A549 (cell line): ENCODE measurements at regions not wholly inside any gene's neighbourhood (a gene's known extent, or its start where the extent isn't known, plus 50 kb on each side); places are given as distances from the start of the nearest gene placed in this dataset.

Source experiments
- ATAC-seq, 2 experiments: fragments of 200-7000 bp in 1 of 2; fragments of >200 bp in 1 of 2; cut with Nextera tagmentation in 1 of 2; cut with Tn5 transposase in 1 of 2; 3 replicates each; pipeline versions ENCODE4 v1.8.0 to v1.9.1; 2018 to 2020; ENCODE audit warnings: mild to moderate bottlenecking in 1 of 2, moderate library complexity in 1 of 2
- CTCF ChIA-PET: fragments of 300-600 bp; sonication (Branson Sonifier 250); formaldehyde crosslinking; extraction: SDS; loops from one replicate; lab custom pipeline; 2021; ENCODE audit warnings: antibody characterized with exemption, inconsistent platforms; lab: Yijun Ruan, JAX
- POLR2A ChIA-PET: fragments of 350-600 bp; formaldehyde crosslinking; extraction: SDS; loops from one replicate; lab custom pipeline; 2021; ENCODE audit warnings: antibody characterized with exemption, inconsistent platforms; lab: Yijun Ruan, JAX
- DNase-seq, 2 experiments: peaks; one replicate each; pipeline versions ENCODE4 v3.0.0 to v3.0.0-alpha.2; 2011 to 2016; ENCODE audit warnings: low read depth in 1 of 2, low spot score in 1 of 2
- FAIRE-seq: peaks from 2 replicates; lab custom pipeline; 2011; peaks lifted over from hg19 to GRCh38; lab: Jason Lieb, UNC
- H3K27ac ChIP-seq, 2 experiments: fragments of >200 bp; sonication (Bioruptor Twin); formaldehyde crosslinking; 3 replicates each; pipeline ENCODE4 v1.5.1; 2016 to 2017
- H3K4me1 ChIP-seq: fragments of >200 bp; sonication (Bioruptor Twin); formaldehyde crosslinking; 3 replicates; pipeline ENCODE4 v1.6.1; 2016
- H3K4me2 ChIP-seq: fragments of >200 bp; sonication (Bioruptor Twin); formaldehyde crosslinking; 3 replicates; pipeline ENCODE4 v1.6.1; 2016
- H3K4me3 ChIP-seq: fragments of >200 bp; sonication (Bioruptor Twin); formaldehyde crosslinking; 3 replicates; pipeline ENCODE4 v1.5.1; 2016
- H3K9me3 ChIP-seq: fragments of >200 bp; sonication (Bioruptor Twin); formaldehyde crosslinking; 3 replicates; pipeline ENCODE4 v1.6.1; 2016
- CBX2 ChIP-seq: fragments of 200-600 bp; sonication (generic); IDR thresholded peaks from 2 replicates; pipeline ENCODE4 v1.6.1; 2016; ENCODE audit warnings: low read depth, mild to moderate bottlenecking, borderline replicate concordance
- E2F6 ChIP-seq: IDR thresholded peaks from 2 replicates; pipeline ENCODE4 v1.6.1; 2012; ENCODE audit warnings: low read depth, borderline replicate concordance
- EHF ChIP-seq: fragments of 250-450 bp; sonication (Bioruptor Pico); IDR thresholded peaks from 2 replicates; pipeline ENCODE4 v1.5.0; 2020; ENCODE audit warnings: mild to moderate bottlenecking
- ELK1 ChIP-seq: fragments of 150-350 bp; IDR thresholded peaks from 2 replicates; pipeline ENCODE4 v1.6.1; 2014; ENCODE audit warnings: low read depth, mild to moderate bottlenecking, low read length
- ESRRA ChIP-seq: fragments of 150-350 bp; IDR thresholded peaks from 2 replicates; pipeline ENCODE4 v1.6.1; 2014; ENCODE audit warnings: mild to moderate bottlenecking, low read length, borderline replicate concordance
- FOSB ChIP-seq: fragments of 250-450 bp; sonication (Bioruptor Pico); IDR thresholded peaks from 2 replicates; pipeline ENCODE4 v1.5.0; 2020; ENCODE audit warnings: mild to moderate bottlenecking, moderate library complexity
- FOXS1 ChIP-seq: fragments of 250-450 bp; sonication (Bioruptor Pico); IDR thresholded peaks from 2 replicates; pipeline ENCODE4 v1.5.0; 2020; ENCODE audit warnings: mild to moderate bottlenecking, moderate library complexity
- GATA3 ChIP-seq: IDR thresholded peaks from 2 replicates; pipeline ENCODE4 v1.6.1; 2012; ENCODE audit warnings: borderline replicate concordance
- HDAC2 ChIP-seq: fragments of 200-600 bp; sonication (generic); IDR thresholded peaks from 2 replicates; pipeline ENCODE4 v1.6.1; 2016
- HOXA7 ChIP-seq: fragments of 250-450 bp; sonication (Bioruptor Pico); IDR thresholded peaks from 2 replicates; pipeline ENCODE4 v1.5.0; 2020; ENCODE audit warnings: mild to moderate bottlenecking, moderate library complexity
- HOXB13 ChIP-seq: fragments of 250-450 bp; sonication (Bioruptor Pico); IDR thresholded peaks from 2 replicates; pipeline ENCODE4 v1.5.0; 2020; ENCODE audit warnings: low read depth, mild to moderate bottlenecking, moderate library complexity
- JUN ChIP-seq, 2 experiments: fragments of >200 bp; sonication (Bioruptor Twin); formaldehyde crosslinking; IDR thresholded peaks; 2 replicates in 1 of 2; 3 replicates in 1 of 2; pipeline ENCODE4 v1.6.1; 2016 to 2017
- JUNB ChIP-seq: fragments of >200 bp; sonication (Bioruptor Twin); formaldehyde crosslinking; IDR thresholded peaks from 2 replicates; pipeline ENCODE4 v1.6.1; 2016
- KDM1A ChIP-seq: fragments of 200-600 bp; sonication (generic); IDR thresholded peaks from 2 replicates; pipeline ENCODE4 v1.6.1; 2016; ENCODE audit warnings: low read depth, mild to moderate bottlenecking
- MAFK ChIP-seq: fragments of 450-650 bp; IDR thresholded peaks from 2 replicates; pipeline ENCODE4 v1.6.1; 2014; ENCODE audit not compliant: partially characterized antibody
- MAZ ChIP-seq: fragments of 150-350 bp; IDR thresholded peaks from 2 replicates; pipeline ENCODE4 v1.6.1; 2014; ENCODE audit warnings: antibody characterized with exemption, low read depth, low read length, borderline replicate concordance
- NPAS2 ChIP-seq: fragments of 250-450 bp; sonication (Bioruptor Pico); IDR thresholded peaks from 2 replicates; pipeline ENCODE4 v1.8.0; 2022; ENCODE audit warnings: mild to moderate bottlenecking, moderate library complexity, borderline replicate concordance
- NR3C1 ChIP-seq: fragments of >200 bp; sonication (Bioruptor Twin); formaldehyde crosslinking; IDR thresholded peaks from 3 replicates; pipeline ENCODE4 v1.6.1; 2017
- PHF8 ChIP-seq: fragments of 200-600 bp; sonication (generic); IDR thresholded peaks from 2 replicates; pipeline ENCODE4 v1.6.1; 2016; ENCODE audit warnings: low read depth, mild to moderate bottlenecking, antibody characterized with exemption, moderate library complexity, borderline replicate concordance
- POLR2AphosphoS2 ChIP-seq: conservative IDR thresholded peaks from 2 replicates; pipeline ENCODE4 v1.6.1; 2012; ENCODE audit warnings: low read length, improper control_type of control experiment, inconsistent platforms
- REST ChIP-seq: fragments of 200-600 bp; sonication (generic); IDR thresholded peaks from 2 replicates; pipeline ENCODE4 v1.6.1; 2016; ENCODE audit warnings: antibody characterized with exemption, mild to moderate bottlenecking, moderate library complexity
- RFX5 ChIP-seq: fragments of 450-650 bp; IDR thresholded peaks from 2 replicates; pipeline ENCODE4 v1.7.1; 2014; ENCODE audit warnings: antibody characterized with exemption, mild to moderate bottlenecking, moderate library complexity
- RNF2 ChIP-seq: fragments of 200-600 bp; sonication (generic); IDR thresholded peaks from 2 replicates; pipeline ENCODE4 v1.6.1; 2016; ENCODE audit warnings: low read depth, mild to moderate bottlenecking, antibody characterized with exemption, moderate library complexity, borderline replicate concordance
- SMC3 ChIP-seq: fragments of >200 bp; sonication (Bioruptor Twin); formaldehyde crosslinking; IDR thresholded peaks from 3 replicates; pipeline ENCODE4 v1.6.1; 2018; ENCODE audit warnings: inconsistent platforms
- TP53 ChIP-seq: fragments of 250-450 bp; sonication (Bioruptor Pico); IDR thresholded peaks from 2 replicates; pipeline ENCODE4 v1.5.0; 2021; ENCODE audit warnings: mild to moderate bottlenecking, moderate library complexity
- USF2 ChIP-seq: fragments of 450-650 bp; IDR thresholded peaks from 2 replicates; pipeline ENCODE4 v1.6.1; 2014; ENCODE audit warnings: antibody characterized with exemption
- ZFP36 ChIP-seq: fragments of 450-650 bp; IDR thresholded peaks from 2 replicates; pipeline ENCODE4 v1.6.1; 2014; ENCODE audit warnings: borderline replicate concordance; ENCODE audit not compliant: partially characterized antibody
- ZSCAN20 ChIP-seq: fragments of 250-450 bp; sonication (Bioruptor Pico); IDR thresholded peaks from 2 replicates; pipeline ENCODE4 v1.8.0; 2022; ENCODE audit warnings: mild to moderate bottlenecking, moderate library complexity
- WGBS: methylation state at CpG from one replicate; pipeline ENCODE4 v1.1.6; 2017; ENCODE audit errors: missing lambda C conversion rate; 5-methylcytosine and 5-hydroxymethylcytosine counted together
- TF ChIP-seq, protein P1 (sequence below): fragments of 250-450 bp; sonication (Bioruptor Pico); IDR thresholded peaks from 2 replicates; pipeline ENCODE4 v1.5.0; 2020; ENCODE audit warnings: low read depth, mild to moderate bottlenecking, moderate library complexity
- TF ChIP-seq, protein P2 (sequence below): fragments of >200 bp; sonication (Bioruptor Twin); formaldehyde crosslinking; IDR thresholded peaks from 3 replicates; pipeline ENCODE4 v1.6.1; 2016

- Histone ChIP-seq H3K4me3 (no peak overlapping the region), H3K27ac (no peak overlapping the region), H3K4me1 (no peaks in the 10 kb centered on the region), H3K4me2 (no peak overlapping the region), H3K9me3 (no peaks in the 10 kb centered on the region)
- TF ChIP-seq EHF (CRISPR knock-in tag) (no peak), CBX2 (no peak), ELK1 (no peak), FOSB (no peak), HDAC2 (no peak), RFX5 (no peak), REST (no peak), HOXA7 (CRISPR knock-in tag) (no peak), POLR2AphosphoS2 (no peak), FOXS1 (CRISPR knock-in tag) (no peak), MAZ (no peak), ESRRA (no peak), NR3C1 (no peak), HOXB13 (no peak), TP53 (no peak), ZSCAN20 (CRISPR knock-in tag) (no peak), NPAS2 (CRISPR knock-in tag) (no peak), USF2 (no peak), ZFP36 (no peak)
- TF ChIP-seq, protein P1, sequence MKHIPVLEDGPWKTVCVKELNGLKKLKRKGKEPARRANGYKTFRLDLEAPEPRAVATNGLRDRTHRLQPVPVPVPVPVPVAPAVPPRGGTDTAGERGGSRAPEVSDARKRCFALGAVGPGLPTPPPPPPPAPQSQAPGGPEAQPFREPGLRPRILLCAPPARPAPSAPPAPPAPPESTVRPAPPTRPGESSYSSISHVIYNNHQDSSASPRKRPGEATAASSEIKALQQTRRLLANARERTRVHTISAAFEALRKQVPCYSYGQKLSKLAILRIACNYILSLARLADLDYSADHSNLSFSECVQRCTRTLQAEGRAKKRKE (CRISPR knock-in tag), result no peak
- ChIA-PET CTCF (interaction anchor here (1.3 kb wide), 1 partner anchor 9 kb away, joined by 3 read pairs; no protein-coding TSS in a partner anchor), POLR2A (no interaction called here)
- DNase-seq, result no peak
- FAIRE-seq, result no peak
- ATAC-seq, result no peak
- WGBS, result 40% methylated on average over 12 of the region's 12 CpGs
Measured at GRCh38 chr12:112734859-112735695, 56.5 kb upstream of the RPH3A start.

GRCh38 chr12:112738531-112738930 lies 53.0 kb upstream of the RPH3A start:
- DNase-seq, result no peak
- CTCF ChIA-PET, result interaction anchor here (1.5 kb wide), 1 partner anchor 10 kb away, joined by 4 read pairs; no protein-coding TSS in a partner anchor
- Histone ChIP-seq H3K4me1 (no peaks in the 10 kb centered on the region), H3K27ac (no peak overlapping the region), H3K4me3 (no peak overlapping the region), H3K4me2 (no peak overlapping the region), H3K9me3 (no peaks in the 10 kb centered on the region)
- no peak for ATAC-seq
- no peak for FAIRE-seq
- 14% methylated on average over 3 of the region's 3 CpGs for WGBS
- POLR2A ChIA-PET, result no interaction called here
- TF ChIP-seq RNF2 (no peak), KDM1A (no peak), HOXA7 (CRISPR knock-in tag) (no peak), MAFK (no peak), E2F6 (no peak), ZSCAN20 (CRISPR knock-in tag) (no peak), PHF8 (no peak), NPAS2 (CRISPR knock-in tag) (no peak), JUN (IDR thresholded peaks at IDR 0.05) (no peak), HOXB13 (no peak), GATA3 (no peak), JUNB (no peak), SMC3 (no peak)
- TF ChIP-seq, protein P2, sequence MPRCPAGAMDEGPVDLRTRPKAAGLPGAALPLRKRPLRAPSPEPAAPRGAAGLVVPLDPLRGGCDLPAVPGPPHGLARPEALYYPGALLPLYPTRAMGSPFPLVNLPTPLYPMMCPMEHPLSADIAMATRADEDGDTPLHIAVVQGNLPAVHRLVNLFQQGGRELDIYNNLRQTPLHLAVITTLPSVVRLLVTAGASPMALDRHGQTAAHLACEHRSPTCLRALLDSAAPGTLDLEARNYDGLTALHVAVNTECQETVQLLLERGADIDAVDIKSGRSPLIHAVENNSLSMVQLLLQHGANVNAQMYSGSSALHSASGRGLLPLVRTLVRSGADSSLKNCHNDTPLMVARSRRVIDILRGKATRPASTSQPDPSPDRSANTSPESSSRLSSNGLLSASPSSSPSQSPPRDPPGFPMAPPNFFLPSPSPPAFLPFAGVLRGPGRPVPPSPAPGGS, result no peak
